OCI-LY1 (cell line): ENCODE measurements at regions not wholly inside any gene's neighbourhood (a gene's known extent, or its start where the extent isn't known, plus 50 kb on each side); places are given as distances from the start of the nearest gene placed in this dataset.

Experiments used
- CTCF ChIP-seq: fragments of 200-600 bp; sonication (generic), shearing (Covaris generic); IDR thresholded peaks from 2 replicates; pipeline ENCODE4 v1.5.1; 2017; ENCODE audit warnings: mild to moderate bottlenecking, antibody characterized with exemption, low read length, moderate library complexity, mixed read lengths
- EZH2 ChIP-seq: fragments of 200-600 bp; sonication (generic), shearing (Covaris generic); IDR thresholded peaks from 2 replicates; pipeline ENCODE4 v1.8.0; 2017; ENCODE audit warnings: borderline replicate concordance, mixed run types, mild to moderate bottlenecking, antibody characterized with exemption, low read length, moderate library complexity, mixed read lengths

GRCh38 chr4:138609943-138610350 is 367.8 kb upstream of the SLC7A11 start:
- no peak for TF ChIP-seq EZH2
- TF ChIP-seq CTCF, result no peak
